SK-N-SH (cell line): ENCODE measurements at regions not wholly inside any gene's neighbourhood (a gene's known extent, or its start where the extent isn't known, plus 50 kb on each side); places are given as distances from the start of the nearest gene placed in this dataset.

ENCODE experiments used
- GABPA ChIP-seq: IDR thresholded peaks from 2 replicates; pipeline ENCODE4 v1.4.0; 2012; ENCODE audit warnings: low read depth, mild to moderate bottlenecking
- POLR2AphosphoS5 ChIP-seq: IDR thresholded peaks from 2 replicates; pipeline ENCODE4 v1.6.1; 2012; ENCODE audit warnings: low read depth, low read length
- RFX5 ChIP-seq: IDR thresholded peaks from 2 replicates; pipeline ENCODE4 v1.6.1; 2012; ENCODE audit warnings: mild to moderate bottlenecking, improper control_type of control experiment, low read length
- RXRA ChIP-seq: IDR thresholded peaks from 2 replicates; pipeline ENCODE4 v1.4.0; 2012; ENCODE audit warnings: low read depth, mild to moderate bottlenecking, borderline replicate concordance
- SIN3A ChIP-seq: IDR thresholded peaks from 2 replicates; pipeline ENCODE4 v1.6.1; 2012; ENCODE audit warnings: low read depth, mild to moderate bottlenecking, low read length, moderate library complexity, borderline replicate concordance
- TAF1 ChIP-seq: IDR thresholded peaks from 2 replicates; pipeline ENCODE4 v1.6.1; 2012; ENCODE audit warnings: low read depth, mild to moderate bottlenecking, low read length, moderate library complexity, borderline replicate concordance
- YY1 ChIP-seq: IDR thresholded peaks from 2 replicates; pipeline ENCODE4 v1.4.0; 2012; ENCODE audit warnings: low read depth, mild to moderate bottlenecking
- TF ChIP-seq, protein P1 (sequence below): fragments of 200-600 bp; sonication (generic); IDR thresholded peaks from 2 replicates; pipeline ENCODE4 v1.6.1; 2017; ENCODE audit warnings: antibody characterized with exemption, mild to moderate bottlenecking, moderate library complexity
- TF ChIP-seq, protein P2 (sequence below): fragments of 150-350 bp; IDR thresholded peaks from 2 replicates; pipeline ENCODE4 v1.6.1; 2016; ENCODE audit warnings: mild to moderate bottlenecking, low read depth, low read length

DNA sequence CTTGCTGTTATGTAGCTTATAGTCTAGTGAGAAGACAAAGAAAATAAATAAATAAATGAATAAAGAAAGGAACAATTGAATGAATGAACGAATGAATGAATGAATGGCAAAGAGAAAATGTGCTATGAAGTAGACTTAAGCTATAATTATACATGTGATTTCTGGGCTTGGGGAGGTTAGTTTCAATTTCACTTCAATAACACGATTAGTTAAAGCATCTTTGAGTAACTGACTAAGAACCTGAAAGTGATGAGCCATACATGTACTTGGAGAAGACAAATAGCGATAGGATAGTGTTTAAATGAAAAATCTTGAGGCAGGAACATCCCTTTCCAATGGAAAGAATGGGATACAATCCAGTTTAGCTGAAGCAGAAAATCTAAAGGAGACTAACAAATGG is 593.1 kb upstream of the LRRTM4 start:
- TF ChIP-seq, protein P1, sequence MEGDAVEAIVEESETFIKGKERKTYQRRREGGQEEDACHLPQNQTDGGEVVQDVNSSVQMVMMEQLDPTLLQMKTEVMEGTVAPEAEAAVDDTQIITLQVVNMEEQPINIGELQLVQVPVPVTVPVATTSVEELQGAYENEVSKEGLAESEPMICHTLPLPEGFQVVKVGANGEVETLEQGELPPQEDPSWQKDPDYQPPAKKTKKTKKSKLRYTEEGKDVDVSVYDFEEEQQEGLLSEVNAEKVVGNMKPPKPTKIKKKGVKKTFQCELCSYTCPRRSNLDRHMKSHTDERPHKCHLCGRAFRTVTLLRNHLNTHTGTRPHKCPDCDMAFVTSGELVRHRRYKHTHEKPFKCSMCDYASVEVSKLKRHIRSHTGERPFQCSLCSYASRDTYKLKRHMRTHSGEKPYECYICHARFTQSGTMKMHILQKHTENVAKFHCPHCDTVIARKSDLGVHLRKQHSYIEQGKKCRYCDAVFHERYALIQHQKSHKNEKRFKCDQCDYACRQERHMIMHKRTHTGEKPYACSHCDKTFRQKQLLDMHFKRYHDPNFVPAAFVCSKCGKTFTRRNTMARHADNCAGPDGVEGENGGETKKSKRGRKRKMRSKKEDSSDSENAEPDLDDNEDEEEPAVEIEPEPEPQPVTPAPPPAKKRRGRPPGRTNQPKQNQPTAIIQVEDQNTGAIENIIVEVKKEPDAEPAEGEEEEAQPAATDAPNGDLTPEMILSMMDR: no peak
- TF ChIP-seq, protein P2, sequence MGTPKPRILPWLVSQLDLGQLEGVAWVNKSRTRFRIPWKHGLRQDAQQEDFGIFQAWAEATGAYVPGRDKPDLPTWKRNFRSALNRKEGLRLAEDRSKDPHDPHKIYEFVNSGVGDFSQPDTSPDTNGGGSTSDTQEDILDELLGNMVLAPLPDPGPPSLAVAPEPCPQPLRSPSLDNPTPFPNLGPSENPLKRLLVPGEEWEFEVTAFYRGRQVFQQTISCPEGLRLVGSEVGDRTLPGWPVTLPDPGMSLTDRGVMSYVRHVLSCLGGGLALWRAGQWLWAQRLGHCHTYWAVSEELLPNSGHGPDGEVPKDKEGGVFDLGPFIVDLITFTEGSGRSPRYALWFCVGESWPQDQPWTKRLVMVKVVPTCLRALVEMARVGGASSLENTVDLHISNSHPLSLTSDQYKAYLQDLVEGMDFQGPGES: no peak
- TF ChIP-seq RFX5 (no peak), RXRA (no peak), POLR2AphosphoS5 (no peak), TAF1 (no peak), GABPA (no peak), YY1 (no peak), SIN3A (no peak)
